Psoas muscle (tissue), 7 donors: ENCODE measurements at regions not wholly inside any gene's neighbourhood (a gene's known extent, or its start where the extent isn't known, plus 50 kb on each side); places are given as distances from the start of the nearest gene placed in this dataset.

Experiments
- ATAC-seq, 4 donors: fragments of 200-7000 bp; cut with Tn5 transposase; one replicate each; pipeline ENCODE4 v1.9.1; 2020; ENCODE audit warnings: moderate library complexity in 3 of 4, mild to moderate bottlenecking in 2 of 4
- DNase-seq, 2 donors: peaks; one replicate each; pipeline ENCODE4 v3.0.0-alpha.2; 2020
- H3K27ac ChIP-seq: fragments of 200-600 bp; one replicate; pipeline ENCODE4 v1.8.0; 2022
- H3K27me3 ChIP-seq, 3 donors: fragments of 200-600 bp in 1 of 3; one replicate each; pipeline versions ENCODE4 v1.6.1 to v1.8.0; 2013 to 2022; ENCODE audit warnings: low read length in 2 of 3, mild to moderate bottlenecking in 2 of 3, moderate library complexity in 1 of 3; ENCODE audit not compliant: insufficient read depth in 3 of 3
- H3K36me3 ChIP-seq, 2 donors: fragments of 200-600 bp in 1 of 2; one replicate each; pipeline versions ENCODE4 v1.6.1 to v1.8.0; 2013 to 2022; ENCODE audit warnings: low read depth in 1 of 2, mild to moderate bottlenecking in 1 of 2, moderate library complexity in 1 of 2; ENCODE audit not compliant: insufficient read depth in 1 of 2
- H3K4me1 ChIP-seq: fragments of 200-600 bp; one replicate; pipeline ENCODE4 v1.8.0; 2022
- H3K4me3 ChIP-seq: fragments of 200-600 bp; one replicate; pipeline ENCODE4 v1.8.0; 2022; ENCODE audit warnings: mild to moderate bottlenecking
- H3K9me3 ChIP-seq: fragments of 200-600 bp; one replicate; pipeline ENCODE4 v1.8.0; 2022
- CTCF ChIP-seq: fragments of 200-600 bp; IDR thresholded peaks from one replicate; pipeline ENCODE4 v1.8.0; 2022; ENCODE audit warnings: antibody characterized with exemption
- WGBS, 3 donors: extraction: QIAGEN DNeasy Blood & Tissue Kit; methylation state at CpG; one replicate each; pipeline versions ENCODE4 v1.1.6 to v1.1.7; 2013; 5-methylcytosine and 5-hydroxymethylcytosine counted together
- intact Hi-C, 2 donors: fragments of 100-400 bp; cut with DNase I; formaldehyde crosslinking; loops; one replicate each; pipeline versions ENCODE4 v1.11.0 to v1.14.2; 2022
- donor health status: healthy with polysubstance abuse.
- donor health status: DM: no; HTN: no; CAD: no; lungs with moderate emphysema.
- donor health status: Bipolar disorder and iron deficiency.
- donor health status: healthy.
- donor health status: DM: yes; HTN: yes; CAD: no.
- donor health status: DM: no; HTN: no; CAD: no.
- donor health status: DM: yes; HTN: yes; CAD: no.

GRCh38 chr3:181549266-181549665 is 162.5 kb upstream of the SOX2 start:
- intact Hi-C loops, result no loop called here
- Histone ChIP-seq H3K27ac (no peak overlapping the region), H3K9me3 (no peaks in the 10 kb centered on the region)

GRCh38 chr3:181541414-181541813 is 170.3 kb upstream of the SOX2 start:
- intact Hi-C loops, result no loop called here
- ATAC-seq (no peak), DNase-seq (no peak)
- no peak overlapping the region for H3K27ac ChIP-seq
- 85 to 88% (median 88%) methylated on average over 2 of the region's 2 CpGs for WGBS, 3 donors
- H3K9me3 ChIP-seq, result no peaks in the 10 kb centered on the region
- H3K4me1 ChIP-seq, result no peaks in the 10 kb centered on the region
- no peaks in the 10 kb centered on the region for H3K27me3 ChIP-seq
- H3K36me3 ChIP-seq, result no peaks in the 10 kb centered on the region
- H3K4me3 ChIP-seq, result no peak overlapping the region
- TF ChIP-seq CTCF, result no peak

More at GRCh38 chr3:181549266-181549665, 162.5 kb upstream of the SOX2 start:
- Histone ChIP-seq H3K36me3 (no peaks in the 10 kb centered on the region), H3K4me3 (no peak overlapping the region), H3K4me1 (no peaks in the 10 kb centered on the region), H3K27me3 (no peaks in the 10 kb centered on the region)
- no peak for DNase-seq
- TF ChIP-seq CTCF, result no peak
- ATAC-seq, result no peak
- 51 to 61% (median 56%) methylated on average over 3 of the region's 3 CpGs for WGBS, 3 donors

GRCh38 chr3:181534781-181535221 is 176.9 kb upstream of the SOX2 start:
- no peaks in the 10 kb centered on the region for H3K4me1 ChIP-seq
- 15 to 32% (median 26%) methylated on average over 3 of the region's 3 CpGs for WGBS, 3 donors
- intact Hi-C loops, result no loop called here

GRCh38 chr3:181533811-181534210 is 177.9 kb upstream of the SOX2 start:
- Histone ChIP-seq H3K27ac (no peak overlapping the region), H3K27me3 (no peaks in the 10 kb centered on the region)

More at GRCh38 chr3:181534781-181535221, 176.9 kb upstream of the SOX2 start:
- no peak for ATAC-seq
- no peak overlapping the region for H3K4me3 ChIP-seq
- H3K9me3 ChIP-seq, result no peaks in the 10 kb centered on the region
- no peaks in the 10 kb centered on the region for H3K36me3 ChIP-seq
- no peak for DNase-seq
- no peak for TF ChIP-seq CTCF
- H3K27me3 ChIP-seq, result no peaks in the 10 kb centered on the region
- no peak overlapping the region for H3K27ac ChIP-seq

More at GRCh38 chr3:181533811-181534210, 177.9 kb upstream of the SOX2 start:
- H3K4me1 ChIP-seq, result no peaks in the 10 kb centered on the region
- intact Hi-C loops, result no loop called here
- WGBS, 3 donors, result 42 to 75% (median 60%) methylated on average over 4 of the region's 4 CpGs
- H3K9me3 ChIP-seq, result no peaks in the 10 kb centered on the region
- ATAC-seq (no peak), DNase-seq (no peak)
- no peak for TF ChIP-seq CTCF
- H3K4me3 ChIP-seq, result no peak overlapping the region
- H3K36me3 ChIP-seq, result no peaks in the 10 kb centered on the region
